GM12864 (cell line): ENCODE measurements at regions not wholly inside any gene's neighbourhood (a gene's known extent, or its start where the extent isn't known, plus 50 kb on each side); places are given as distances from the start of the nearest gene placed in this dataset.

ENCODE experiments used
- DNase-seq: peaks from one replicate; pipeline ENCODE4 v3.0.0-alpha.2; 2011; ENCODE audit warnings: low read depth
- H3K4me3 ChIP-seq: 2 replicates; pipeline ENCODE4 v1.5.1; 2011; ENCODE audit warnings: mild to moderate bottlenecking, low read depth, low read length, control low read depth
- TF ChIP-seq, protein P1 (sequence below): IDR thresholded peaks from 2 replicates; pipeline ENCODE4 v1.5.1; 2011; ENCODE audit warnings: low read depth, mild to moderate bottlenecking, moderate library complexity, low read length, control low read depth, inconsistent platforms; ENCODE audit errors: missing control alignments

- H3K4me3 ChIP-seq, result no peak overlapping the region
- DNase-seq, result no peak
- TF ChIP-seq, protein P1, sequence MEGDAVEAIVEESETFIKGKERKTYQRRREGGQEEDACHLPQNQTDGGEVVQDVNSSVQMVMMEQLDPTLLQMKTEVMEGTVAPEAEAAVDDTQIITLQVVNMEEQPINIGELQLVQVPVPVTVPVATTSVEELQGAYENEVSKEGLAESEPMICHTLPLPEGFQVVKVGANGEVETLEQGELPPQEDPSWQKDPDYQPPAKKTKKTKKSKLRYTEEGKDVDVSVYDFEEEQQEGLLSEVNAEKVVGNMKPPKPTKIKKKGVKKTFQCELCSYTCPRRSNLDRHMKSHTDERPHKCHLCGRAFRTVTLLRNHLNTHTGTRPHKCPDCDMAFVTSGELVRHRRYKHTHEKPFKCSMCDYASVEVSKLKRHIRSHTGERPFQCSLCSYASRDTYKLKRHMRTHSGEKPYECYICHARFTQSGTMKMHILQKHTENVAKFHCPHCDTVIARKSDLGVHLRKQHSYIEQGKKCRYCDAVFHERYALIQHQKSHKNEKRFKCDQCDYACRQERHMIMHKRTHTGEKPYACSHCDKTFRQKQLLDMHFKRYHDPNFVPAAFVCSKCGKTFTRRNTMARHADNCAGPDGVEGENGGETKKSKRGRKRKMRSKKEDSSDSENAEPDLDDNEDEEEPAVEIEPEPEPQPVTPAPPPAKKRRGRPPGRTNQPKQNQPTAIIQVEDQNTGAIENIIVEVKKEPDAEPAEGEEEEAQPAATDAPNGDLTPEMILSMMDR, result no peak
Observed at GRCh38 chr2:67232936-67233335, 164.2 kb upstream of the ETAA1 start.

GRCh38 chr2:67234440-67234839, 162.7 kb upstream of the ETAA1 start:
- no peak for DNase-seq
- TF ChIP-seq, protein P1, result no peak
- no peak overlapping the region for H3K4me3 ChIP-seq

GRCh38 chr2:67237288-67237687, 159.8 kb upstream of the ETAA1 start:
- DNase-seq, result no peak
- no peak overlapping the region for H3K4me3 ChIP-seq
- TF ChIP-seq, protein P1, result no peak

GRCh38 chr2:67240507-67240906, 156.6 kb upstream of the ETAA1 start:
- H3K4me3 ChIP-seq, result no peak overlapping the region
- DNase-seq, result no peak
- TF ChIP-seq, protein P1, result no peak

DNA sequence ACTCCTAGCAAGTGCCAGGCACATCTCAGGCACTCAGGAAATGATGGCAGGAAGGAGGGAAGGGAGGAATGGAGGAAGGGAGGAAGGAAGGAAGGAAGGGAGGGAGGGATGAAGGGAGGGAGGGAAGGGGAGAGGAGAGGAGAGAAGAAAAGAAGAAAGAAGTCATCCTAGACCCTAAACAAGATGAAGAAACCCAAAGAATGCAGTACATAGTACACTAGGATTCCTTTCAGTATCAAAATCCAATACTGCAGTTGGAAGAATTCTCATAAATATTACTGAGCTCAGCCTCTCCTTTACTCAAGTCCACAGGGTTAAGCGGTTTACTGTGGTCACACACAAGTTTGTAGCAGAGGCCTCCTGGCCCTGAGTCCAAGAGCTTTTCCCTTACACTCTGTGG, 155.7 kb upstream of the ETAA1 start:
- DNase-seq, result no peak
- TF ChIP-seq, protein P1, result no peak

DNA sequence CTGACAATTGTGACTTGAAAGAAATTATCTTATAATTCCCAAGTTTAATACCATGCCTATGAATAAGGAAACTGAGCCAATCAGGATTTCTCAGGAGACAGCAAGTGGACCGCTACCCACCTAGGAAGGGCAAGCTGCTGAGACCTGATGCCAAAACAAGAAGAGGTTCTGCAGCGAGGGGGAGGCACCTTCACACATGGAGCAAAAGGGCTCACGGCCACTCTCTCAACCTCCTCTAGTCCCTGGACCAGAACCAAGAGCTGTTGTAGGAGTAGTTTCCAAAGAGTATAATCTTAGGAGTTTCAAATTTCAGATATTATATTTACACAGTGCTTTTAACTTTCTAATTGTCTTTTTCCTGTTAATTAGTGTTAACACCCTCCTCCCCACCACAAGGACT, 154.7 kb upstream of the ETAA1 start:
- H3K4me3 ChIP-seq, result no peak overlapping the region
- TF ChIP-seq, protein P1, result no peak
- no peak for DNase-seq

More for the DNA sequence above, 155.7 kb upstream of the ETAA1 start:
- no peak overlapping the region for H3K4me3 ChIP-seq

GRCh38 chr2:67243919-67244318, 153.2 kb upstream of the ETAA1 start:
- no peak for DNase-seq
- no peak overlapping the region for H3K4me3 ChIP-seq
- TF ChIP-seq, protein P1, result no peak
